ENCODE measurements at regions not wholly inside any gene's neighbourhood (a gene's known extent, or its start where the extent isn't known, plus 50 kb on each side); places are given as distances from the start of the nearest gene placed in this dataset.

DNA sequence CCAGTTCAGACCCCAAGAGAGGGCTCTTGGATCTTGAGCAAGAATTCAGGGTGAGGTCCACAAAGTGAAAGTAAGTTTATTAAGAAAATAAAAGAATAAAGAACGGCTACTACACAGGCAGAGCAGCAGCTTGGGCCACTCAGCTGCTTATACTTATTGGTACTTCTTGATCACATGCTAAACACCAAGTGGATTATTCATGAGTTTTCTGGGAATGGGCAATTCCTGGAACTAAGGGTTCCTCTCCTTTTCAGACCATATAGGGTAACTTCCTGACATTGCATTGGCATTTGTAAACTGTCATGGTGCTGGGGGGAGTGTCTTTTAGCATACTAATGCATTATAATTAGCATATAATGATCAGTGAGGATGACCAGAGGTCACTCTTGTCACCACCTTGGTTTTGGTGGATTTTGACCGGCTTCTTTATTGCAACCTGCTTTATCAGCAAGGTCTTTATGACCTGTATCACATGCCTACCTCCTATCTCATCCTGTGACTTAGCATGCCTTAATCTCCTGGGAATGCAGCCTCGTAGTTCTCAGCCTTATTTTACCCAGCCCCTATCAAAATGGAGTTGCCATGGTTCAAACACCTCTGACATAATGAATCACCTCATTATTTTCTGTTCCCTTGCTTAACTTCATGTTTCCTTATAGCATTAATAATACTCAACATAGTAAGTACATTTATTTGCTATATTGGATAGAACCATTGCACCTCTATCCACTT is 476.3 kb downstream of the DTHD1 start:
- TF ChIP-seq, protein P1, sequence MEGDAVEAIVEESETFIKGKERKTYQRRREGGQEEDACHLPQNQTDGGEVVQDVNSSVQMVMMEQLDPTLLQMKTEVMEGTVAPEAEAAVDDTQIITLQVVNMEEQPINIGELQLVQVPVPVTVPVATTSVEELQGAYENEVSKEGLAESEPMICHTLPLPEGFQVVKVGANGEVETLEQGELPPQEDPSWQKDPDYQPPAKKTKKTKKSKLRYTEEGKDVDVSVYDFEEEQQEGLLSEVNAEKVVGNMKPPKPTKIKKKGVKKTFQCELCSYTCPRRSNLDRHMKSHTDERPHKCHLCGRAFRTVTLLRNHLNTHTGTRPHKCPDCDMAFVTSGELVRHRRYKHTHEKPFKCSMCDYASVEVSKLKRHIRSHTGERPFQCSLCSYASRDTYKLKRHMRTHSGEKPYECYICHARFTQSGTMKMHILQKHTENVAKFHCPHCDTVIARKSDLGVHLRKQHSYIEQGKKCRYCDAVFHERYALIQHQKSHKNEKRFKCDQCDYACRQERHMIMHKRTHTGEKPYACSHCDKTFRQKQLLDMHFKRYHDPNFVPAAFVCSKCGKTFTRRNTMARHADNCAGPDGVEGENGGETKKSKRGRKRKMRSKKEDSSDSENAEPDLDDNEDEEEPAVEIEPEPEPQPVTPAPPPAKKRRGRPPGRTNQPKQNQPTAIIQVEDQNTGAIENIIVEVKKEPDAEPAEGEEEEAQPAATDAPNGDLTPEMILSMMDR (IDR thresholded peaks at IDR 0.05; ENCODE audit: insufficient read depth, missing control alignments), result no peak
- FAIRE-seq (no peak), DNase-seq (ENCODE audit: insufficient read length, low spot score) (no peak)

- TF ChIP-seq, protein P1 (IDR thresholded peaks at IDR 0.05; ENCODE audit: insufficient read depth, missing control alignments), result no peak
- DNase-seq (ENCODE audit: insufficient read length, low spot score) (no peak), FAIRE-seq (no peak)
Observed at GRCh38 chr4:36758312-36759178, 477.1 kb downstream of the DTHD1 start.

DNA sequence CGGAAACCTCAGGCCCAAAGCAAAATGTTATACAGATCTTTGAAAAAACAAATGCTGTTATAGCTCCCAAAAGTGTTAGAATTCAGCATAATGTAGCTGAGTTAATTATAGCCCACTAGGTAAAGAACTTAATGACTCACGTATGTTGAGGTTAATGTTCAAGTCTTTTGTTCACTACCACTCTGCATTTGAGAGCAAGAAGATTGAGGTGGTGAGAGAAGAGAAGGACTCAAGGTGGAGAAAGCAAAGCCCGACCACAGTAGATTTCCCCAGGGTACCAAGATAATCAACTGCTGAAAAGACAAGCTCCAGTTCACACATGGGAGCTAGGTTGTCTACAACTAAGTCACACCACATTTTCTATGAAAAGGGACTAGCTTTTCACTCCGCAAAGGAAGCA is 480.2 kb downstream of the DTHD1 start:
- DNase-seq (ENCODE audit: insufficient read length, low spot score), result no peak
- TF ChIP-seq, protein P1 (IDR thresholded peaks at IDR 0.05; ENCODE audit: insufficient read depth, missing control alignments), result no peak
- no peak for FAIRE-seq

DNA sequence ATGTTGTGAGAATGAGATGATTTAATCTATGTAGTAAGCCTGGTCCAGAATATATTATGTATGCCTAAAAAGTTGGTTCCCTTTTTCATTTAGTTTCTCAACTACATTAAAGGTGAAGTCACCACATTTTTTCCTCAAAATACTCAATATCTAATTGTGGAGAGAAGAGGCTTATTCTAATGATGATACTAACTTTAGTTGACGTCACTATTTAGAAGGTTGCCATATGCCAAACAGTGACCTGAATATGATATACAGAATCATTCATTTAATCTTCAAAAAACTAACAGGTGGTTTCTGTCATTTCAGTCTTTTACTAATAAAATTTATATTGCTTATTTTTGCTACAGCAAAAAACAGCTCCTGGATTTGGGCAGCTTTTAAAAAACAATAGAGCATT is 480.7 kb upstream of the NWD2 start:
- FAIRE-seq, result no peak
- no peak for DNase-seq (ENCODE audit: insufficient read length, low spot score)

GRCh38 chr4:36767596-36767995 is 476.9 kb upstream of the NWD2 start:
- no peak for DNase-seq (ENCODE audit: insufficient read length, low spot score)
- no peak for FAIRE-seq
- TF ChIP-seq, protein P1 (IDR thresholded peaks at IDR 0.05; ENCODE audit: insufficient read depth, missing control alignments), result no peak

More for the DNA sequence above, 480.7 kb upstream of the NWD2 start:
- TF ChIP-seq, protein P1 (IDR thresholded peaks at IDR 0.05; ENCODE audit: insufficient read depth, missing control alignments), result no peak

DNA sequence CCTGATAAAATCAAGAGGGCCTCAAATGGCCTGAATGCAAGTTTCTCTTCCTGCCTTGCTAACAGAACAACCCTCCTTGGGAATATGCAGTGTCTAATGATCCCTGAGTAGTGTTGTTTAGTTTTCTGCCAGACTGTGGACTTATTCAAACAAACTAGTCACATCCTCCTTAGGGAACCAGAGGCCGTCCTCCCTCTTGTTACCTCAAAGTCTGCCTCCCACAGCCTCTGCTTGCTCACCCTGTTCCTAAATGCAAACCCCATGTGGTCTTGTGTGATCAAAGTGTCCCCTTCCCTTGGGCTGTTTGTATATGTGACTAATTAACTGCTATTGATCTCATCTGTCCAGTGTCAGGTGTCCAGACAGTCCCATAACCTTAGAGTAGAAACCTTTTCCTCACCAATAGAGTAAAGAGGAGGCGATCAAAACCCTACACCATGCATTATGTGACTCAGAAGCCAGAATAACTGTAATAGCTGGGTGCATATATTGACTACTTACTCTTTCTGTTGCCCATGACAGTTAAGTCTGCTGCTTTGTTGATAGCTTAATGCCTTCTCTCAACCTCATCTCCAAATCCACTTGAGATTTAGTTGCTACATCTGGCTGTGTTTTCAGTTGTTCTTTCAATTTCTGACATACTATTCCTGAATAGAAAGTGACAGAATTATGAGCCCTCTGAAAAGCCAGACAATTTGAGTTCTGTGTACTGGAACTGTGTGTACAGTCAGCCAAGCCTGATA is 473.0 kb upstream of the NWD2 start:
- FAIRE-seq, result no peak
- DNase-seq (ENCODE audit: insufficient read length, low spot score), result no peak
- TF ChIP-seq, protein P1 (IDR thresholded peaks at IDR 0.05; ENCODE audit: insufficient read depth, missing control alignments), result no peak

All from D721Med (cell line).